ENCODE measurements at regions not wholly inside any gene's neighbourhood (a gene's known extent, or its start where the extent isn't known, plus 50 kb on each side); places are given as distances from the start of the nearest gene placed in this dataset.

GRCh38 chr11:106353031-106353430 is 275.6 kb downstream of the AASDHPPT start:
- DNase-seq: no peak

GRCh38 chr11:106369224-106369623 is 291.8 kb downstream of the AASDHPPT start:
- no peak for DNase-seq

- no peak for DNase-seq
Measured at GRCh38 chr11:106378513-106379179, 301.2 kb downstream of the AASDHPPT start.

GRCh38 chr11:106379265-106379664 is 301.8 kb downstream of the AASDHPPT start:
- no peak for DNase-seq

- DNase-seq: no peak
Measured at GRCh38 chr11:106379712-106380111, 302.2 kb downstream of the AASDHPPT start.

- no peak for DNase-seq
Measured at GRCh38 chr11:106381895-106382294, 304.4 kb downstream of the AASDHPPT start.

- no peak for DNase-seq
Measured at GRCh38 chr11:106384429-106384828, 307.0 kb downstream of the AASDHPPT start.

- no peak for DNase-seq
Measured at GRCh38 chr11:106386519-106386918, 309.1 kb downstream of the AASDHPPT start.

GRCh38 chr11:106389101-106389500 is 311.6 kb downstream of the AASDHPPT start:
- DNase-seq: no peak

- no peak for DNase-seq
Measured at GRCh38 chr11:106390078-106390477, 312.6 kb downstream of the AASDHPPT start.

- no peak for DNase-seq
Measured at GRCh38 chr11:106391771-106392420, 314.4 kb downstream of the AASDHPPT start.

GRCh38 chr11:106395716-106396349 is 318.4 kb downstream of the AASDHPPT start:
- no peak for DNase-seq

- DNase-seq: no peak
Measured at GRCh38 chr11:106397787-106398501, 320.5 kb downstream of the AASDHPPT start.

GRCh38 chr11:106398502-106399075 is 321.1 kb downstream of the AASDHPPT start:
- DNase-seq: no peak

- DNase-seq: peak; percentile 78
Measured at GRCh38 chr11:106399076-106399511, 321.6 kb downstream of the AASDHPPT start.

- DNase-seq: no peak
Measured at GRCh38 chr11:106399624-106400023, 322.2 kb downstream of the AASDHPPT start.

GRCh38 chr11:106400949-106401570 is 323.6 kb downstream of the AASDHPPT start:
- no peak for DNase-seq

- DNase-seq: no peak
Measured at GRCh38 chr11:106403751-106404150, 326.3 kb downstream of the AASDHPPT start.

GRCh38 chr11:106409222-106409621 is 331.8 kb downstream of the AASDHPPT start:
- DNase-seq: no peak

- DNase-seq: no peak
Measured at GRCh38 chr11:106409671-106410070, 332.2 kb downstream of the AASDHPPT start.

- no peak for DNase-seq
Measured at GRCh38 chr11:106410902-106411301, 333.4 kb downstream of the AASDHPPT start.

- DNase-seq: no peak
Measured at GRCh38 chr11:106413222-106413621, 335.8 kb downstream of the AASDHPPT start.

GRCh38 chr11:106415510-106415909 is 338.0 kb downstream of the AASDHPPT start:
- DNase-seq: no peak
